HG02943 (cell line): ENCODE measurements at regions not wholly inside any gene's neighbourhood (a gene's known extent, or its start where the extent isn't known, plus 50 kb on each side); places are given as distances from the start of the nearest gene placed in this dataset.
"Not testable (repeated sequence)": the region's sequence is repeated elsewhere in the genome, so short reads cannot be mapped to it uniquely, and the experiment has no call there.

ENCODE experiments used
- ATAC-seq: cut with Tn5 transposase; IDR thresholded peaks from one replicate; pipeline ENCODE4 v1.9.1; 2021; ENCODE audit warnings: mild to moderate bottlenecking, low read depth, moderate library complexity; ENCODE audit not compliant: unreplicated experiment

DNA sequence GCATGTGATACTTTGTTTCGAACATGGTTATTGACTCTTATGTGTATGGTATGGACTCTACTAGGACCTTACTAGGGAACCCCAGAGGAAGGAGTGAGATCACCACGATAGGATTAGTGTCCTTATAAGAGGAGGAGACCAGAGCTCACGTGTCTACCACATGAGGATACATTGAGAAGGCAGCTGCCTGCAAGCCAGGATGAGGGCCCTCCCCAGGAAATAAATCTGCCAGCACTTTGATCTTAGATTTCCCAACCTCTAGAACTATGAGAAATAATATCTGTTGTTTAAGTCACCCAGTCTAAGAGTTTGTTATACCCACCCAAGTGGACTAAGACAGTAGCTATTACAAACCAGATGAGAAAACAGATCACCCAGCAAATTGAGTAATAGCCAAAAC is 559.3 kb upstream of the USP24 start:
- no peak for ATAC-seq

- ATAC-seq, result no peak
These were observed 558.2 kb upstream of the USP24 start for GRCh38 chr1:55773211-55773940.

DNA sequence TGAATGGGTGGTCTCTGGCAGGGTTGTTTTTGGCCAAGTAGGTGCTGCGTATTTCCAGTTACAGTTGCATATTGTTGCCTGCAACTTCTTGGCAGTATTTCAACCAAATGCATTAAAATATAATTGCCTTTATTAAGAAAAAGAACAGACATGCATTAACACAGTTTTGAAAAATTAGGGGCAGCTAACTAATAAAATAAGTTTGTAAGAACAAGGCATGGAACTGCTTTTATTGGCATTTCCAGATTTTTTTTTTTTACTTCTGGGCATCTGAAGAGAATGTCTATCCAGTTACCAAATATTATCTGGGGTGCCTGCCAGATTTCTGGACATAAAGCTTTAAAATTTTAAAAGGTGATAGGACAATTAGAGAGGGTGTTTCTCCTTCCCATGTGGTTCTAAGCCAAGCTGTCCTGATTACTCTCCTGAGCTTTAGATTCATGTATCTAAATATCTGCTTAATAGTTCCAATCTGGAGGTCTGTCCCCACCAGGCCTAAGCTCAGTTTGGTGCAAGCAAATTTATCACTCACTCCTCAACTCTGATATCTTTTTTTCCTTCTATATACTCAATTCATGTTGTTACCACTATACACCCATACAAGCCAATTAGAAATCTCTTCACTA is 553.3 kb upstream of the USP24 start:
- no peak for ATAC-seq

DNA sequence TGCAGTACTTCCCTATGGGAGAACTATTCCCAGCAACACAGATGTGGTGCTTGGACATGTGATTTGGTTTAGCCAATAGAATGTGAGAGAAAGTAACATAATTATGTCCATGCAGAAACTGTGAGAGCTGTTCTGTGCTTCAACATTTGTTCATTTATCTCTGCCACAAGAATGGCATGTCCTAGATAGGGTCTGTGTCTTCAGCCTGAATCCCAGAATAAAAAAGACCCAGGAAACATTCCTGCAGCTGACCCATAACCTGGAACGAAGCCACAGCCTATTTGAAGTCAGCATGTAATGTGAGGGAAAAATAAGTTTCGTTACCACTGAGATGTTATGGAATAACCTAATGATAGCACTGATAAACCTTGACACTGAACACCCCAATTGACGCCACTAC is 552.0 kb upstream of the USP24 start:
- ATAC-seq, result no peak

- ATAC-seq, result not testable (repeated sequence)
These were observed 550.3 kb upstream of the USP24 start for GRCh38 chr1:55765505-55765904.

- ATAC-seq, result no peak
These were observed 536.6 kb upstream of the USP24 start for GRCh38 chr1:55751776-55752175.

DNA sequence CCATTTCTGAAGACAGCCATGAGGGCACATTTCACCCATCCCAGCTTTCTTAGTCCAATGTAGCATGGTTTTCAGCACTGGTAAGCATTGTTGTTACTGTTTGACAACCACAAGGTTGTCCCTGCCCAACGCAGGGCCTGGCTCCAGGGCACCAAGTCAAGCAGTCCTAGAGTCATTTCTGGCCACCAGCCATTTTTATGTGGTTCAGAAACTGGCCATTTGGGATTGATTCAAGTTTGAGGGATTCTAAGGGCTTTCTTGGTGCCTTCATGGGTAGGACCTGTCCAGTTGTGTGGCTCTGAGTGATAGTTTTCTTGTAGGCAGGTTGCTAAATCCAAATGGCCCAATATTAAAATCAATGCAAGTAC is 535.4 kb upstream of the USP24 start:
- ATAC-seq, result no peak

DNA sequence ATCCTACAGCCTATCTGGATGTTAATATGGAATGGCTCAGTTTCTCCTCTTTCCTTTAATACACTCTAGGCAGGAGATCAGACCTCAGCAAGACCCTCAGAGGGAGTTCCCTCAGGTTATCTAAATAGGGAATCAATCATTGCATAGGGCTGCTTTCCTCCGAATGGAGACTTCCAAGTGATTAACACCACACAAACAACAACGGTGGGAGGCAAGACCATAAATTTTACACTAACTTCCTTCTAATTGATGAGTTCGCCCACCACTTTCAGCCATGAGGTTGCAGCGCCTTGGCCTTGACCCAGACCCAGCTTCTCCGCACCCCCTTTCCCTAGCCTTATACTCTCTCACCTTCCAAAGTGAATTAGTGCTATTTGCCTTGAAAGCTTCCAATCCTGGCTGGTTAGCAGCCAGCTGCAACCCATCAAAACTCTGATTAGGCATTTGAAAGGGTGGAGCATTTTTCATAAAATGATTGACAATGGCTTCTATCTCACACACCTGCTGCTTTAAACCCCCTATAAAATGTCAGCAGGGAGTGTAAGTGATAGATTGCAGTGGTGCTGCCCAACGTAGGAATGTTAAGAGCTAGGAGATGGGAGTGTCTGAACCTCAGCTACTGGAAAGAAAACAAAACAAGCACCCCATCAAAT is 534.9 kb upstream of the USP24 start:
- ATAC-seq, result no peak

GRCh38 chr1:55747408-55747841 is 532.3 kb upstream of the USP24 start:
- ATAC-seq, result no peak

DNA sequence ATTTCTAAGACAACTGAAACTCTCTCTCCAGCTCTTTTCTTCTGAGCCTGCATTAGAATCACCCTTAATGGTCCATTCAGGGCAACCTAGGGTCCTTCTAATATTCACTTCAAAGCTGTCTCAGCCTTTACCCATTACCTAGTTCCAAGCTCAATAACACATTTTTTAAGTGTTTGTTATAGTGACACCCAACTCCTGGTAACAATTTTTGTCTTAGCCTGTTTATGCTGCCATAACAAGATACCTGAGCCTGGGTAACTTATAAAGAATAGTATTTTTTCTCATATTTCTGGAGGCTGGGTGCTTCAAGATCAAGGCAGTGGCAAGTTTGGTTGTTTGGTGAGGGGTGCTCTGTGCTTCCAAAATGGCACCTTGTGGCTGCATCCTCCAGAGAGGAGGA is 531.5 kb upstream of the USP24 start:
- no peak for ATAC-seq

DNA sequence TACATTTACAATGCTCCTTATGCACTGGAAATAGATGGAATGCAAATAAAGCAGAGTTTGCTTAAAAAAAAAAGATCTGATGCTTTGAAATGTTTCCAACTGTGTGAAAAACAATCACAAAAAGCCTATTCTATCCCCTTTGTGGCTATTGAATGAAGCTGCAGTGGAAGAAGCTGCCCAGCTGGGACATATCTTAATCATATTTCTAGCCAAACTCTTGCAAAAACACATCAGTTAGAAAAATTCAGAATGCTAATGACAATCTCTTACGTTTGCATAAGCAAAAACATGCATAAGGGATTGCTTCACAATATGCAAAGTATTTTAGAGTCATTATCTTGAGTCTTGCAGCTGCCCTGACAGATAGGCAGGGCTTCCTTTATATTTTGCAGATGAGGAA is 526.4 kb upstream of the USP24 start:
- no peak for ATAC-seq

- no peak for ATAC-seq
These were observed 519.9 kb upstream of the USP24 start for GRCh38 chr1:55735106-55735505.

DNA sequence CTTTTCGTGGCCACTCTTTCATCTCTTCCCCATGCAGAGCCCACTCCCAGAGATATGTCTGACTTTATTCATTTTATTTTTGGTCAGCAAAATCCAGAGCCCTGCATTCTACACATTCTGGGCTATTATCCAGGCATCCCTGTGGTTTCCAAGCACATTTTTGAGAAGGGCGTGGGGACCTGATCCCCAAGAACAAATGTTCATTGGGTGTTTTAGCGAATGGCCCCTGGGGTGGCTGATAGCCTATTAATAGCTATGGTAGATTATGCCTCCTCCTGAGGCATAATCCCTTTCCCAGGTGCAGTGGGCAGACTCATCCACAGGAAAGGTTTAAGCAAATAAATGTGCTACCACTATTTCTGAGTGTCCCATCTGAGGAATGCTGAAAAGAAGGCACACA is 511.8 kb upstream of the USP24 start:
- no peak for ATAC-seq

GRCh38 chr1:55725378-55725777 is 510.2 kb upstream of the USP24 start:
- ATAC-seq, result no peak

DNA sequence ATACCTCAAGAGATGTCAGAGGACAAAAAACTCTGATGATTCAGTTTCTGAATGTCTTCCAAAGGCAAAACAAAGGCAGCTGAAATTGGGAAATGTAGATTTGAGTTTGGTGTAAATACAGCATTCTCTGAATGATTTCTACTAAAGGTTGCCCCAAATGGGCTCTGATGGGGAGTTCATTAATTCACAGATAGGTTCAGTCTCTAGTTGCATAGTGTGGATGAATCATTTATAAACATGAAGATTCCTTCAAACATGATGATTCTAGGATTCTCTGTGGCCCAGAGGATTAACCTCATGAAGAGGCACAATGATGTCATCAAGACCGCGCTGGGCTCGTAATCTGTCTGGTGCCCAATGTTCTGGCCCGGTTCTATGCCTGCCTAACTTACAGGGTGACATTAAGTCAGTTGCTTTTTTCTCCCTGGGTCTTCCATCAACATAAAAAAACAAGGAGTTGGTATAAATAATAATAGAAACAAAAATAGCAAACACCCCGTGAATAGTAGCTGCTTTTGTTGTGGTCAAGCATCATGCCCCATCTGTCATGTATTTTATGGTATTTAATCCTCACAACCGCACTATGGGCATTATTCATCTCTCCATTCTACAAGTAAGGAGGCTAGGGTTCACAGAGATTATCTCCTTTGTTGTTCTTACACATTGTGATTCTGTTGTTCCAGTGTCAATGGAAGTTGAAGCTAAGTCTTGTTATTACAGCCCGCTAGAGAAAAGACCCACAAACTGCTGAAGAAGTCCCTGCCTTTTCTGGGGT is 509.6 kb upstream of the USP24 start:
- ATAC-seq, result no peak

DNA sequence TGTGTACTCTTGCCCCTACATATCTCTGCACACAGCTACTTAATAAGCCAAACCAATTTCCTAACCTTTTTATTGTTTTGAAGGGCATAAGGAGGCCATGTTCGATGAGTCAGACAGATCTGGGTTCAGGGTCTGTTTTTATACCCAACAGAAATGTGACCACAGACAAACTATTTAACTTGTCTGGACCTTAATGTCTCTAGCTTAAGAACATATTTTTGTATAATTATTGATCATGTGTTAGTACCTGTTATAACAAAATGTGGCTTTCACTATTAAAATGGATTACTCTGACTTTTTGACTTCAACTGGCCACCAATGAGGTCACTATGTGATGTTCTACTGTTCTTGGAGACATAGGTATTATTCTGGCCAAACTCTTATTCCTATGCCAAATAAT is 507.8 kb upstream of the USP24 start:
- no peak for ATAC-seq

- ATAC-seq, result no peak
These were observed 505.1 kb upstream of the USP24 start for GRCh38 chr1:55720261-55720660.

- no peak for ATAC-seq
These were observed 503.9 kb upstream of the USP24 start for GRCh38 chr1:55718758-55719671.

- no peak for ATAC-seq
These were observed 501.9 kb upstream of the USP24 start for GRCh38 chr1:55717111-55717510.

DNA sequence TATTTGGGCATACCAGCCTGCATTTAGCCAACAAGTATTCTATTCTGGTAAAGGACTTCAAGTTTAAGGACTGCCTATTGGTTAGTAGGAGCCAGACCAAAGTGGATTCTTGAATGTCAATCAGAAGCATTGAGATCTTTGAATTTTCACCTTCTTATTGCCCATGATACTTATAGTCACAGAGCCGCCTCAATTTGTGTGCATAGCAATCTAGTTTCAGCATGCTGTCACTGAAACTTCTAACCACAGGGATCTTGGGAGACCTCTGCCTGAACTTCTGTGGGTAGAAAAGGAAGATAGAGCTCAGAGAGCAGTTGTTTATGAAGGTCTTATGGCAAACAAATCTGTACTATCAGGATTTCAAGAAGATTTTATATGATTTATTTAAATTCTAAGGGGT is 501.4 kb upstream of the USP24 start:
- ATAC-seq, result no peak
